Choroid plexus epithelial cell (primary cell): ENCODE measurements at regions not wholly inside any gene's neighbourhood (a gene's known extent, or its start where the extent isn't known, plus 50 kb on each side); places are given as distances from the start of the nearest gene placed in this dataset.

Experiments
- DNase-seq: peaks from one replicate; pipeline ENCODE4 v3.0.0-alpha.2; 2010; ENCODE audit warnings: low read depth
- H3K4me3 ChIP-seq: 2 replicates; pipeline ENCODE4 v1.5.1; 2011; ENCODE audit warnings: low read depth, mild to moderate bottlenecking, control low read depth, low read length, moderate library complexity
- TF ChIP-seq, protein P1 (sequence below): conservative IDR thresholded peaks from 2 replicates; pipeline ENCODE4 v1.5.1; 2011; ENCODE audit warnings: low read depth, mild to moderate bottlenecking, control low read depth, inconsistent platforms, low read length, moderate library complexity

- H3K4me3 ChIP-seq, result no peak overlapping the region
- TF ChIP-seq, protein P1, sequence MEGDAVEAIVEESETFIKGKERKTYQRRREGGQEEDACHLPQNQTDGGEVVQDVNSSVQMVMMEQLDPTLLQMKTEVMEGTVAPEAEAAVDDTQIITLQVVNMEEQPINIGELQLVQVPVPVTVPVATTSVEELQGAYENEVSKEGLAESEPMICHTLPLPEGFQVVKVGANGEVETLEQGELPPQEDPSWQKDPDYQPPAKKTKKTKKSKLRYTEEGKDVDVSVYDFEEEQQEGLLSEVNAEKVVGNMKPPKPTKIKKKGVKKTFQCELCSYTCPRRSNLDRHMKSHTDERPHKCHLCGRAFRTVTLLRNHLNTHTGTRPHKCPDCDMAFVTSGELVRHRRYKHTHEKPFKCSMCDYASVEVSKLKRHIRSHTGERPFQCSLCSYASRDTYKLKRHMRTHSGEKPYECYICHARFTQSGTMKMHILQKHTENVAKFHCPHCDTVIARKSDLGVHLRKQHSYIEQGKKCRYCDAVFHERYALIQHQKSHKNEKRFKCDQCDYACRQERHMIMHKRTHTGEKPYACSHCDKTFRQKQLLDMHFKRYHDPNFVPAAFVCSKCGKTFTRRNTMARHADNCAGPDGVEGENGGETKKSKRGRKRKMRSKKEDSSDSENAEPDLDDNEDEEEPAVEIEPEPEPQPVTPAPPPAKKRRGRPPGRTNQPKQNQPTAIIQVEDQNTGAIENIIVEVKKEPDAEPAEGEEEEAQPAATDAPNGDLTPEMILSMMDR, result no peak
- no peak for DNase-seq
These were observed 89.1 kb upstream of the MBOAT2 start for GRCh38 chr2:9092383-9093282.

GRCh38 chr2:9091811-9092210, 88.3 kb upstream of the MBOAT2 start:
- no peak overlapping the region for H3K4me3 ChIP-seq
- TF ChIP-seq, protein P1, result no peak
- DNase-seq, result no peak

GRCh38 chr2:9089831-9090230, 86.3 kb upstream of the MBOAT2 start:
- peak; percentile 34 for DNase-seq
- TF ChIP-seq, protein P1, result no peak
- H3K4me3 ChIP-seq, result no peak overlapping the region

DNA sequence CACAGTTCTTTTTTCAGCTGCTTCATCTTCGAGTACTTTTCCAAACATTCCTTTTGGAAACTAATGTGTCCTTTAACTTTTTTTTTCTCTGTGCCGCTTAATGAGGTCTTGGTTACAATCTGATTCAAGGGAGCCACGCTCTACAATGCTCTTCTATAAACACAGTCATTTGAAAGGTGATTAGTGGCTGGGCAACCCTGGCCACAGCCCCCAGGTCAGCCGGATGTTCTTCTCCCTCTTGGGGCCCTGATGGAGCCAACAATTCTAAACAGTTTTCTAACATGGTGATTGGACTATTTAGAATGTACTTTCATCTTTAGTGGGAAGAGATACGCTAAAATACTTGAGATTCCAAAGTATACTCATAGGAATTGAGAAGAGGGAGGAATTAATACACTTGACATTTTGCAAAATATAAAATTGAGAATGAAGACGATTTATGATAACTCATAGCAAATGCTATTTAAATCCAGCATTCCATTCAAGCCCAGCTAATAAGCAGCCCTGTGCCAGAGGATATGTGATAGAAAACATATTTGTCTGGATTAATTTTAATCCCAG, 83.7 kb upstream of the MBOAT2 start:
- peak; percentile 33 for DNase-seq
- TF ChIP-seq, protein P1, result no peak
- no peak overlapping the region for H3K4me3 ChIP-seq

DNA sequence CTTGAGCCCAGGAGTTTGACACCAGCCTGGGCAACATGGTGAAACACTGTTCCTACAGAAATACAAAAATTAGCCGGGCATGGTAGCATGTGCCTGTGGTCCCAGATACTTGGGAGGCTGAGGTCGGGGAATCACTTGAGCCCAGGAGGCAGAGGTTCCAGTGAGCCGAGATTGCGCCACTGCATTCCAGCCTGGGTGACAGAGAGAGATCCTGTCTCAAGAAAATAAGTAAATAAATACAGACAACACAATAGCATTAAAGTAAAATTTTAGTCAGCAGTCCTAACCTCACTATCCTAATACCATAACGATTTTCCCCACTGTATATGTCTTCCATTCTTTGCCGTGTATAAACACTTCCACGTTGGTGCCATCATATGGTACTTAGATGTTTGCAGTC, 83.0 kb upstream of the MBOAT2 start:
- TF ChIP-seq, protein P1, result no peak
- no peak overlapping the region for H3K4me3 ChIP-seq
- no peak for DNase-seq

DNA sequence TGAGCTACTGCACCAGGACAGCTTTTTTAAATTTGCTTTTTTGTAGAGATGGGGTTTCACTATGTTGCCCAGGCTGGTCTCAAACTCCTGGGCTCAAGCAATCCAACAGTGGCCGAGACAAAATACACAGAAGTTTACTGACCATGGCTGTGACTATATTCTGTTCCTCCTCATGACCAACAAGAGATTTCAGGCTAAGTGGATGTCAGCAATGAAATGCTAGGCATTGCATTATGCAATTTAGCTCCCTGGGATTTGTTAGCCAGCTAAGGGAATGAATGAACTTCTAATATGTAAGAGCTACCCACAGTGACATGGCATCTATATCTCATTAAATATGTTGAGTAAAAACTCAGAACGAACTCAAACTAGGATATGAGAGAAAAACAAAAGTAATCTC, 81.9 kb upstream of the MBOAT2 start:
- no peak for DNase-seq
- no peak overlapping the region for H3K4me3 ChIP-seq
- TF ChIP-seq, protein P1, result no peak
